Muscle of leg (tissue), 3 donors: ENCODE measurements at regions not wholly inside any gene's neighbourhood (a gene's known extent, or its start where the extent isn't known, plus 50 kb on each side); places are given as distances from the start of the nearest gene placed in this dataset.

Experiments
- DNase-seq: peaks from one replicate; pipeline ENCODE4 v3.0.0; 2013
- H3K27ac ChIP-seq: one replicate; pipeline ENCODE4 v1.5.1; 2013; ENCODE audit warnings: mild to moderate bottlenecking, low read length, control low read depth
- H3K27me3 ChIP-seq: one replicate; pipeline ENCODE4 v1.6.1; 2013; ENCODE audit warnings: low read length; ENCODE audit not compliant: control insufficient read depth, insufficient read depth
- H3K36me3 ChIP-seq: one replicate; pipeline ENCODE4 v1.6.1; 2013; ENCODE audit warnings: low read length; ENCODE audit not compliant: control insufficient read depth, insufficient read depth
- H3K4me1 ChIP-seq: one replicate; pipeline ENCODE4 v1.6.1; 2013; ENCODE audit warnings: low read length; ENCODE audit not compliant: control insufficient read depth, insufficient read depth
- H3K4me3 ChIP-seq: one replicate; pipeline ENCODE4 v1.5.1; 2013; ENCODE audit warnings: low read length, control low read depth
- H3K9me3 ChIP-seq: replicated peaks from 2 replicates; pipeline ENCODE4 v1.6.1; 2013; ENCODE audit warnings: low read depth, low read length; ENCODE audit not compliant: control insufficient read depth
- WGBS: methylation state at CpG from one replicate; pipeline ENCODE4 v1.1.5; 2013; ENCODE audit warnings: missing lambda C conversion rate; ENCODE audit not compliant: insufficient coverage; 5-methylcytosine and 5-hydroxymethylcytosine counted together

DNA sequence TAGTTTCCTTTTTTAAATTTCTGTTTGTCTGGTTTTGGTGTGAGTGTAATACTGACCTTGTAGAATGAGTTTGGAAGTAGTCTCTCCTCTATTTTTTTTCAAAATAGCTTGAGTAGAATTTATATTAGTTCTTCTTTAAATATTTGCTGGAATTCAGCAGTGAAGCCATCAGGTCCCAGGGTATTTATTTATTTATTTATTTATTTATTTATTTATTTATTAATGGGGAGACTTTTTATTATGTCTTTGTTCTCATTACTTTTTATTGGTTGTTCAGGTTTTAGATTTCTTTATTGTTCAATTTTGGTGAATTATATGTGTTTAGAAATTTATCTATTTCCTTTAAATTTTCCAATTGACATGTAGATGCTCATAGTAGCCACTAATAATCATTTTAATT is 875.8 kb upstream of the COX7C start:
- Histone ChIP-seq H3K4me1 (no peaks in the 10 kb centered on the region), H3K27ac (no peak overlapping the region), H3K9me3 (peaks cover 10% of the 10 kb centered on the region), H3K4me3 (no peak overlapping the region), H3K36me3 (no peaks in the 10 kb centered on the region), H3K27me3 (no peaks in the 10 kb centered on the region)
- DNase-seq, result no peak

DNA sequence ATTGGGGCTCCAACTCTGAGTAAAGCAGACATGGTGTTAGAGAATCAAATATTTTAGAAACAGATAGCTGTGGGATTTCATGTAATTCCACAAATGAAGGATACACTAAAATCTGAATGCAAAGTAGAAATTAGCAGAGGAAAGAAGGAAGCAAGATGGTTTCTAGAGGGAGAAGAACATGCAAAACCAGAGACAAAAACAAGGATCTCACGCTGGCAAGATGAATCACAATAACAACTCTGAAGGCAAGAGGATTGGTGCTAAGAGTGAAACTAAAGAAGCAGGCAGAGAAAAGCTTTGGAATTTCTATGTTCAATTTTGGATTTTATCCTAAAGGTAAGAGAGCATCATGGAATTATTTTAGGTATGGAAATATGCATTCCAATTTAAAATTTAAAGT is 857.2 kb upstream of the COX7C start:
- no CpG with 5 or more reads among the region's 1 CpG for WGBS
- Histone ChIP-seq H3K9me3 (peaks cover 2% of the 10 kb centered on the region), H3K36me3 (no peaks in the 10 kb centered on the region), H3K27me3 (no peaks in the 10 kb centered on the region), H3K27ac (no peak overlapping the region), H3K4me1 (no peaks in the 10 kb centered on the region), H3K4me3 (no peak overlapping the region)
- no peak for DNase-seq

DNA sequence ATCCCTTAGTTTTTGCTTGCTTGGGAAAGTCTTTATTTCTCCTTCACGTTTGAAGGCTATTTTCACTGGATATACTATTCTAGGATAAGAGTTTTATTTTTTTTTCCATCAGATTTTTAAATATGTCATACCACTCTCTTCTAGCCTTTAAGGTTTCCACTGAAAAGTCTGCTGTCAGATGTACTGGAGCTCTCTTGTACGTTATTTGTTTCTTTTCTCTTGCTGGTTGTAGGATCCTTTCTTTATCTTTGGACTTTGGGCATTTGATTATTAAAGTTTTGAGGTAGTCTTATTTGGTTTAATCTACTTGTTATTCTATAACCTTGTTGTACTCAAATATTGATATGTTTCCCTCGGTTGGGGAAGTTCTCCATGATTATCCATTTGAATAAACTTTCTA is 848.4 kb upstream of the COX7C start:
- WGBS, result no CpG with 5 or more reads among the region's 3 CpGs
- no peaks in the 10 kb centered on the region for H3K27me3 ChIP-seq
- no peaks in the 10 kb centered on the region for H3K36me3 ChIP-seq

DNA sequence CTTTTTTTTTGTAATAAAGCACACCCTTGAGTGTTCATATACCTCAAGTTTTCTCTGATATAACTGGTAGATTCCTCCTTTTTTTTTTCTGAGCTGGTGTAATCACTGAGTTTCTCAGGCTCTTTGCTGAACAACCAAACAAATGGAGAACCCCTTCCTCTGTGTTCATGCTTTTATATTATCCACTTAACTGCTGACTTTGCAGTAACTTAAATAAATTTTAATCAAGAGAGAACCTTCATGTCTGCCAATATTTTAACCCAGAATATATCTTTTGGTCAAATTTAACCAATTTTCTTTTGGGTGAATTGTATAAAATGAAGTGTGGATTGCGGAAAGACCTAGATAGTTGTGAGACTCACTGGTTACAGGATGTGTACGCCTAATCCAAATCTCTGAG is 833.0 kb upstream of the COX7C start:
- no peaks in the 10 kb centered on the region for H3K36me3 ChIP-seq
- no peaks in the 10 kb centered on the region for H3K9me3 ChIP-seq
- H3K4me1 ChIP-seq, result no peaks in the 10 kb centered on the region
- no peak overlapping the region for H3K27ac ChIP-seq
- no peaks in the 10 kb centered on the region for H3K27me3 ChIP-seq
- DNase-seq, result no peak
- 93% methylated on average over 2 of the region's 2 CpGs for WGBS
- no peak overlapping the region for H3K4me3 ChIP-seq

More for the DNA sequence above, 848.4 kb upstream of the COX7C start:
- no peaks in the 10 kb centered on the region for H3K4me1 ChIP-seq
- H3K4me3 ChIP-seq, result no peak overlapping the region
- H3K27ac ChIP-seq, result no peak overlapping the region
- H3K9me3 ChIP-seq, result peaks cover 4% of the 10 kb centered on the region
- no peak for DNase-seq

DNA sequence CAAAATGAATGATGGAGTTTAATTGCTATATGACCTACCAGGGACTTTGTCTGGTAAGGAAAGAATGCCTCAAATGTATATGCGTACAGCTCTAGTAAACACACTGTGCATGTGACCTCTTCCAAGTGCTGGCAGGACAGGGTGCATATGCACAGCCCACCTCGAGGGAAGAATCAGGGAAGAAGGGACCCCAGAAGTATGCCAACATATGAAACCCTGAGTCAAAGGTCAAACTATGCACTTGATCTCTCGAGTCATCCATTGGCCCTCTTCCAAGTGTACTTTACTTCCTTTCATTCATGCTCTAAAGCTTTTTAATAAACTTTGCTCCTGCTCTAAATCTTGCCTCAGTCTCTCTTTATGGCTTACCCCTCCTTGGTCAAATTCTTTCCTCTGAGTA is 804.6 kb upstream of the COX7C start:
- no peak for DNase-seq
- H3K4me3 ChIP-seq, result no peak overlapping the region
- no peaks in the 10 kb centered on the region for H3K4me1 ChIP-seq
- H3K27me3 ChIP-seq, result no peaks in the 10 kb centered on the region
- H3K36me3 ChIP-seq, result no peaks in the 10 kb centered on the region
- no peaks in the 10 kb centered on the region for H3K9me3 ChIP-seq
- no peak overlapping the region for H3K27ac ChIP-seq
- WGBS, result 59% methylated on average over 3 of the region's 3 CpGs

DNA sequence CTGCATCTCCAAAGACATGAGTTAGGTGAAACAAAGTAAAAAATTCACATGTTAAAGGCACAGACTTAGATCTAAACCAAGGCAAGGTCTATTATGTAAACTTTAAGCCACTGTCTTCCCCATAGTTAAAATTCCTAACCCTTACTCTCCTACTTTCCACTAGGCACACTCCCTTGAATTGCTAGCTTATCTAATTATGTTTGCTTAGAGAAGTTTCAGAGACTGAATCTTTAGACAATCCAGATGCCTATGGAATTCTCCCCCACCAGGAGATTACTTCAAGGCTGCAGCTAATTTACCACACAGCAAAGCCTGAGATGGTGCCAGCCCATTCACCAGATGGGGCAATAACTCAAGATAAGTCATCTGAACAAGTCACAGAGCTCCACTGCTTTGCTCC is 803.1 kb upstream of the COX7C start:
- Histone ChIP-seq H3K27me3 (no peaks in the 10 kb centered on the region), H3K36me3 (no peaks in the 10 kb centered on the region), H3K4me3 (no peak overlapping the region), H3K4me1 (no peaks in the 10 kb centered on the region), H3K27ac (no peak overlapping the region), H3K9me3 (no peaks in the 10 kb centered on the region)
- no peak for DNase-seq

DNA sequence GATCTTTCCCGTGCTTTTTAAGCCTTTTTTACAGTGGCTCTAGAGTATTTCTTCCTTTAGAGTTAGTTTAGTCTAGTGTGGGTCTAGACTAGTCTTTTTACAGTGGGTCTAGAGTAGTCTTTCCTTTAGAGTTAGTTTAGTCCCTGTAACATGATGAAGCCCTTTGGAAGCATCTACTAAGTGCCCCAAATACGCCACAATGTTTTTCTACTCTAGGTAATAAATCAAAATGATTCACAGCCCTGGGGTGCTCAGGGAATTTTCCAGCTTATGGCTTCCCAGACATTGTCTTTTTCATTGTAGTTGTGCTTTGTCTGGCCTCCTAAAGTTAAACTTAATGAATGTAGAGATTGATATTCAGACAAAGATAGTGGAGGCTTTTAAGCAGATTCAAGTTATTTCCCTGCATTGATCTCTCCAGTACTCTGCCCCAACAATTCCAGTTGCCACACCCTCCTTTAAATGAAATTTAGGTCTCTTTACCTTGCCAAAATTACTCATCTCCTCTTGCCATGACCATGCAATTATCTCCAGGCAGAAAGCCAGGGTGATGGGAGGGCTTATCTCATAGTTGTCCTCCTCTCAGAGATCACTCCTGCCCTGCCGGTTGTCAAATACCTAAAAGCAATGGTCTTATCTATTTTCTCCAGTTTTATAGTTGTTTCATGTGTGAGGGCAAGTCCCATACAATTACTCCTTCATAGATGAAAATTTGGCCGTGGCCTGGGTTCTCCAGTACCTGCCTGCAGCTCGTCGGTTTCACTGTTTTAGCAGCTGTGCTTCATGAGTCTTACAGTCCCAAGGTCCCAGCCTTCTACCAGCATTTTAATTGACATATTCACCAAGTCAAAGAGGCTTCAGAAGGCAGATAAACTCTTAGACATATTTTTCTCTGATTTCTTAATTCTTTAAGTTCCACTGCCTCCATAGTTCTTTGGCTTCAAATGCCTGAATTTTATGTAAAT is 794.0 kb upstream of the COX7C start:
- Histone ChIP-seq H3K4me1 (no peaks in the 10 kb centered on the region), H3K9me3 (no peaks in the 10 kb centered on the region), H3K27ac (no peak overlapping the region), H3K27me3 (no peaks in the 10 kb centered on the region), H3K36me3 (no peaks in the 10 kb centered on the region), H3K4me3 (no peak overlapping the region)
- 48% methylated on average over 3 of the region's 6 CpGs for WGBS
- DNase-seq, result no peak

DNA sequence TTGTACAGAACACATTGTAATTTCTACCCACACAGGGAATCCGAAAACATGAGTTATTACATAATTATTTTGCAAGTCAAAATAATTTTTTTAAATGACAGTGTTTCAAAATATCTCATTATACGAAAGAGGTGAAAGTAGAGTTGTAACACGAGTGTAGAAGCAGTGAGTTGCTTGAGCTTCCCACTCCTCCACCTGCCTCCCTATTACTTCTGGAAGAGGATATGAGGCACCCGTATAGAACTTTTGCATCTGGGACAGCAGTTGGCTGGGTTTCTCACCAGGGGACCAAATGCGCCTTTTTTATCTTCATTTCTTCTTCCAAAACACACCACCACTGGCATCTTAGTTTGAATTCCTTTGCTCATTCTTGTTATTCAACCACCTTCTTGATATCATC is 779.0 kb upstream of the COX7C start:
- WGBS, result 70% methylated on average over 2 of the region's 5 CpGs
- Histone ChIP-seq H3K36me3 (no peaks in the 10 kb centered on the region), H3K9me3 (no peaks in the 10 kb centered on the region), H3K27me3 (no peaks in the 10 kb centered on the region), H3K4me3 (no peak overlapping the region), H3K4me1 (no peaks in the 10 kb centered on the region), H3K27ac (no peak overlapping the region)
- DNase-seq, result no peak

DNA sequence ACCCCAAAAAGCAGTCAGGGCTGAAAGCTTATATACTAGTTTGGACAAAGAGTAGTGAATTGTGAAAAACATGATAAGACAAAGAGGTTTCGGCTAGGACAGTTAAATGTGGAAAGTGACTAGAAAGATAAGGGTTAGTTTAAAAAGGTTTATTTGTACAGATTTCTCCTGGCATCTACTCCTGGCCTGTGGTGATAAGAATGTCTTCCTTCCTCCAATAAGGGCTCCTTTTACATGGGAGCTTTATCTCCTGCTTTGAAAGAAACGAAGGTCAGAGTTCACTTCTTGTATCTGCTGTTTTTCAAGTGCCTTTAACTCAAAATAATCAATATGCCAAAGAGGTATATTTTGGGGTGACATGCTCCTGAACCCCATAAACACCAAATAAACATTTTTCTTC is 776.1 kb upstream of the COX7C start:
- no peak overlapping the region for H3K4me3 ChIP-seq
- no peaks in the 10 kb centered on the region for H3K36me3 ChIP-seq
- DNase-seq, result no peak
- no peaks in the 10 kb centered on the region for H3K9me3 ChIP-seq
- no peaks in the 10 kb centered on the region for H3K4me1 ChIP-seq
- H3K27me3 ChIP-seq, result no peaks in the 10 kb centered on the region
- no CpG with 5 or more reads among the region's 2 CpGs for WGBS
- H3K27ac ChIP-seq, result no peak overlapping the region

DNA sequence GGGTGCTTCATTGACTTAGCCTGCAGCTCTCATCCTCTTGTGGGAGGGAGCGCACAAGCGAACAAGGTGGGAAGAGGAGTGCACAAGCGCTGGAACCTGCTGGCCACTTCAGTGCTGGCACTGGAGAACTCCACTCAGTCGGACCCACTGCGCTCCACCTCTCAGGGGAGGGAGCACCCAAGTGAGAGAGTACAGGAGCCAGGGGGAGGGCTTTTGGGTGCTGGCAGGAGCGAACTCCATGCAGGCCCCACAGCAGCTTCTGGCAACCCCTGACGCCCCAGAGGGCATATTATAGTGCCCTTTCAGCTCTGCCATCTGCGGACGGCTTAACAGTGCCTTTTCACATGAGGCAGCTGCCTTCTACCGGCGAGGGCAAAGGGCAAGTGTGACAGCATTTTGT is 774.2 kb upstream of the COX7C start:
- Histone ChIP-seq H3K36me3 (no peaks in the 10 kb centered on the region), H3K9me3 (no peaks in the 10 kb centered on the region), H3K27ac (no peak overlapping the region), H3K27me3 (no peaks in the 10 kb centered on the region), H3K4me1 (no peaks in the 10 kb centered on the region), H3K4me3 (no peak overlapping the region)
- 88% methylated on average over 10 of the region's 11 CpGs for WGBS
- DNase-seq, result no peak

DNA sequence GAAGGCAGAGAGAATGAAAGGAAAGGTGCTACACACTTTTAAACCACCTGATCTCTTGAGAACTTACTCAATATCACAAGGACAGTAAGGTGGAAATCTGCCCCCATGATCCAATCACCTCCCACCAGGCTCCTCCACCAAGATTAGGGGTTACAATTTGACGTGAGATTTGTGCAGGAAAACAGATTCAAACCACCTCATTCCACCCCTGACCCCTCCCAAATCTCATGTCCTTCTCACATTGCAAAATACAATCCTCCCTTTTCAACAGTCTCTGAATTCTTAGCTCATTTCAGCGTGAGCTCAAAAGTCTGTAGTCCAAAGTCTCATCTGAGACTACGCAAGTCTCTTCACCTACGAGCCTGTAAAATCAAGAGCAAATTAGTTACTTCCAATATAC is 768.3 kb upstream of the COX7C start:
- Histone ChIP-seq H3K4me1 (no peaks in the 10 kb centered on the region), H3K27ac (no peak overlapping the region), H3K27me3 (no peaks in the 10 kb centered on the region), H3K36me3 (no peaks in the 10 kb centered on the region), H3K4me3 (no peak overlapping the region), H3K9me3 (peaks cover 2% of the 10 kb centered on the region)
- WGBS, result 50% methylated on average over 1 of the region's 4 CpGs
- no peak for DNase-seq
